NCI-H1694 treated with DMSO at 0.1 percent for 48 hours (cell line): ENCODE measurements at regions not wholly inside any gene's neighbourhood (a gene's known extent, or its start where the extent isn't known, plus 50 kb on each side); places are given as distances from the start of the nearest gene placed in this dataset.

ENCODE experiments used
- DNase-seq: peaks from one replicate; lab custom pipeline; 2025; lab: John Stamatoyannopoulos, UW

- no peak for DNase-seq
These were observed 88.5 kb upstream of the BCL9 start for GRCh38 chr1:147452809-147453208.

- DNase-seq, result no peak
These were observed 78.3 kb upstream of the BCL9 start for GRCh38 chr1:147463022-147463421.

DNA sequence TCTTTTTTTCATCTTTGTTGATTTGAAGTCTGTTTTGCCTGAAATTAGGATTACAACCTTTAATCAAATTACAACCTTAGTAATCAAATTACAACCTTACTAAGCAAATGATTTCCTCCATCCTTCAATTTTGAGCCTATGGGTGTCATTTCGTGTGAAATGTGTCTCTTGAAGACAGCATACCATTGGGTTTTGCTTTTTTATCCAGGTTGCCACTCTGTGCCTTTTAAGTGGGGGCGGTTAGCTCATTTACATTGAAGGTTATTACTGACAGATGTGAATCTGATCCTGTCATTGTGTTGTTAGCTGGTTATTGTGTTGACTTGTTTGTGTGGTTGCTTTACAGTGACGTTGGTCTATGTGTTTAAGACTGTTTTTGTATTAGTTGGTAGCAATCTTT is 74.8 kb upstream of the BCL9 start:
- no peak for DNase-seq

- DNase-seq, result no peak
These were observed 71.2 kb upstream of the BCL9 start for GRCh38 chr1:147470079-147470478.

GRCh38 chr1:147472489-147472888 is 68.8 kb upstream of the BCL9 start:
- DNase-seq, result no peak

- DNase-seq, result no peak
These were observed 68.2 kb upstream of the BCL9 start for GRCh38 chr1:147472966-147473732.

DNA sequence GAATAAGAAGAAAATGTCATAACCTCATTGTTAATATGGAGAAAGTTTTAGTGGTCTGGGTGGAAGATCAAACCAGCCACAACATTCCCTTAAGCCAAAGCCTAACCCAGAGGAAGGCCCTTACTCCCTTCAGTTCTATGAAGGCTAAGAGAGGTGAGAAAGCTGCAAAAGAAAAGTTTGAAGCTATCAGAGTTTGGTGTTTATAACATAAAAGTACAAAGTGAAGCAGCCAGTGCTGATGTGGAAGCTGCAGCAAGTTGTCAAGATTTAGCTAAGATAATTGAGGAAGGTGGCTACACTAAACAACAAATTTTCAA is 67.6 kb upstream of the BCL9 start:
- DNase-seq, result no peak

DNA sequence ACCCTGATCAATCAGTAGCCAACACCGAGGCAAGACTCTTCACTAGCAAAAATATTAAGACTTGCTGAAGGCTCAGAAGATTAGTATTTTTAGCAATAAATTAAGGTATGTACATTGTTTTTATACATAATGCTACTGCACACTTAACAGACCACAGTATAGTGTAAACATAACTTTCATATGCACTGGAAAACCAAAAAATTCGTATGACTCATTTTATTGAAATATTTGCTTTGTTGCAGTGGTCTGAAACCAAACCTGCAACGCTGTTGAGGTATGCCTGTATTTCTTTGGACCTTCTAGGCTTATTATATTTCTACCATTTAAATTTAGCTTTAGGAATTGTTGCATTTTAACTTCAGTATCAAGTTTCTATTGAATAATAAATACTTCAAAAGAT is 65.8 kb upstream of the BCL9 start:
- no peak for DNase-seq

DNA sequence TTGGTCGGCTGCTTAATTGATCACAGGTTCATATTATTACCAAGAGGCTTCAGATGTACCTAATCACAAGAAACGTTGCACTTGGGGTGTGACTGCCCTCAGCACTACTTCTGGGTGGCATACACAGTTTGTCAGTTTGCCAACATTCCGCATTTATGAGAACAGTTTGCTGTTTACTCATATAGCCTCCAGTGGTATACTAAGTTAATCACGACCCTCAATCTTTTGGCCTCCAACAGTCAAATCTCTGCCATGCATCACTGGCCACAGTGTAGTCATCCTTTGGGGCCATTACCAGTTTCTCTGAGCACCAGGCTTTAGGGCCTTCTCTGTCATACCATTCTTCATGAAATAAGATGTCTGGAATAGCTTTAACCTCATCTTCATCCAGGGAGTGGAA is 62.8 kb upstream of the BCL9 start:
- no peak for DNase-seq

DNA sequence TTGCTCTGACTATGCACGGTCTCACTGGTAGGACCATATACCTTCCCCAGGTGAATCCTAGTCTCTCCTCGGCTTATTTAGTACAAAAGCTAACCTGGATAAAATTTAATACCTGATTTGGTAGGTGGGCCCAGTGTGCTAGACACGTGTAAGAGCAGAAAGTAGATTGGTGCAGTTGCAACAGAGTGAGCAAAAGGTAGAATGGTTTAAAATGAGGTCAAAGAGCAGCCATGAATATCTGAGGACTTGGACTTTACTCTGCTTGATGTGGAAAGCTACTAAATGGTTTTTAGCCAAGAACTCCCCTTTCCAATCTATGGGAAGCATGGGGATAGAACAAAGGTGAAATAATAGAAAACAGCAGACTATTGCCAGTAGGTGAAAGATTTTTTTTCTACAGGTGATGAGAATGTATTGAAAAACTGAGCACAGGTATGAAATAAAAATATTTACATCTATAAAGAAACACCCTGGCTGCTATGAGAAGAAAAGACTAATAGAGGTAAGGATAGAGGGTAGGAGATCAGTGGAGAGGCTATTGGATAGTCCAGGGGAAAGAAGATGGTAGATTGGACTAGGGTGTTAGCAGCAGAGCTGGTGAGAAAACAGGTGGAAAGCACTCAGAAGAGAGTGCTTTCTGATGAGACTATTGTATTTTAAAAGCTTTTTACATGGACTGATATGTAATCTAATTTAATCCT is 61.3 kb upstream of the BCL9 start:
- no peak for DNase-seq

DNA sequence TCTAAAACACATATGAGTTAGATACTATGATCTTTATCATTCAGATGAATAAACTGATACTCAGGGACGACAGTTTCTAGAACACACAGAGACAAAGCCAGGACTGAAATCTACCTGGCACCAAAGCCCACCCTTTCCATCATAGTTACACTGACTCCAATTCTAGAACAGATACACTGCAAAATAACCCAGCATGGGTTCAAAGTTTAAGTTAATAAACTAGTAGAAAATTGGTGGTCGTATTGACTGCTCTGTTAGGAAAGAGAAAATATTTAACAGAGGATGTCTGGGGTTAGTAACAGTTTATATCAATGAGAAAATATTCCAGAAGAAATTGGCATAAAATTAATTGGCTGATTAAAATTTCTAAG is 60.8 kb upstream of the BCL9 start:
- DNase-seq, result no peak

- DNase-seq, result no peak
These were observed 54.2 kb upstream of the BCL9 start for GRCh38 chr1:147486876-147487656.

- no peak for DNase-seq
These were observed 50.2 kb upstream of the BCL9 start for GRCh38 chr1:147491098-147491497.
